Posterior cingulate gyrus (tissue), 11 donors: ENCODE measurements at regions not wholly inside any gene's neighbourhood (a gene's known extent, or its start where the extent isn't known, plus 50 kb on each side); places are given as distances from the start of the nearest gene placed in this dataset.

ENCODE experiments used
- DNase-seq, 10 donors: peaks; one replicate each; pipeline versions ENCODE4 v3.0.0 to v3.0.0-alpha.2; 2020 to 2021; ENCODE audit warnings: mixed read lengths in 3 of 10
- intact Hi-C: fragments of 100-400 bp; cut with DNase I; formaldehyde crosslinking; loops from one replicate; pipeline ENCODE4 v1.15.1; 2023

- DNase-seq = no peak
- intact Hi-C loops = no loop called here
These were observed 2213.9 kb upstream of the PCDH20 start for GRCh38 chr13:63629591-63629990.

GRCh38 chr13:63628310-63628709 lies 2212.7 kb upstream of the PCDH20 start:
- intact Hi-C loops = no loop called here
- DNase-seq = no peak

- intact Hi-C loops = no loop called here
- DNase-seq = no peak
These were observed 2210.2 kb upstream of the PCDH20 start for GRCh38 chr13:63625869-63626268.

GRCh38 chr13:63614874-63615612 lies 2199.4 kb upstream of the PCDH20 start:
- DNase-seq = no peak
- intact Hi-C loops = no loop called here

- intact Hi-C loops = no loop called here
- no peak for DNase-seq
These were observed 2191.5 kb upstream of the PCDH20 start for GRCh38 chr13:63607153-63607552.

GRCh38 chr13:63605962-63606361 lies 2190.3 kb upstream of the PCDH20 start:
- peak in 1 of 10 donors; percentile 21 for DNase-seq
- intact Hi-C loops = no loop called here

GRCh38 chr13:63605403-63605802 lies 2189.8 kb upstream of the PCDH20 start:
- DNase-seq = no peak
- intact Hi-C loops = no loop called here

- intact Hi-C loops = no loop called here
- peak in 2 of 10 donors; percentile 62 to 68 for DNase-seq
These were observed 2180.2 kb upstream of the PCDH20 start for GRCh38 chr13:63595811-63596210.

- DNase-seq = no peak
- intact Hi-C loops = no loop called here
These were observed 2170.8 kb upstream of the PCDH20 start for GRCh38 chr13:63586467-63586866.

- intact Hi-C loops = no loop called here
- no peak for DNase-seq
These were observed 2163.1 kb upstream of the PCDH20 start for GRCh38 chr13:63578796-63579195.

GRCh38 chr13:63567031-63567430 lies 2151.4 kb upstream of the PCDH20 start:
- DNase-seq = peak in 1 of 10 donors; percentile 61
- intact Hi-C loops = no loop called here

GRCh38 chr13:63554157-63554556 lies 2138.5 kb upstream of the PCDH20 start:
- intact Hi-C loops = no loop called here
- no peak for DNase-seq

- no peak for DNase-seq
- intact Hi-C loops = no loop called here
These were observed 2136.1 kb upstream of the PCDH20 start for GRCh38 chr13:63551731-63552130.

- DNase-seq = no peak
- intact Hi-C loops = no loop called here
These were observed 2130.9 kb upstream of the PCDH20 start for GRCh38 chr13:63546524-63546923.

- intact Hi-C loops = no loop called here
- no peak for DNase-seq
These were observed 2127.1 kb upstream of the PCDH20 start for GRCh38 chr13:63542770-63543169.

GRCh38 chr13:63541336-63541735 lies 2125.7 kb upstream of the PCDH20 start:
- no peak for DNase-seq
- intact Hi-C loops = no loop called here

GRCh38 chr13:63540061-63540460 lies 2124.4 kb upstream of the PCDH20 start:
- no peak for DNase-seq
- intact Hi-C loops = no loop called here

- intact Hi-C loops = no loop called here
These were observed 2101.7 kb upstream of the PCDH20 start for GRCh38 chr13:63517371-63517770.

GRCh38 chr13:63516124-63516523 lies 2100.5 kb upstream of the PCDH20 start:
- intact Hi-C loops = no loop called here
- DNase-seq = no peak

More at GRCh38 chr13:63517371-63517770, 2101.7 kb upstream of the PCDH20 start:
- no peak for DNase-seq

- DNase-seq = no peak
- intact Hi-C loops = no loop called here
These were observed 2099.2 kb upstream of the PCDH20 start for GRCh38 chr13:63514886-63515285.

GRCh38 chr13:63512095-63512494 lies 2096.4 kb upstream of the PCDH20 start:
- peak in 2 of 10 donors; percentile 62 to 77 for DNase-seq
- intact Hi-C loops = no loop called here

- intact Hi-C loops = no loop called here
- DNase-seq = no peak
These were observed 2086.1 kb upstream of the PCDH20 start for GRCh38 chr13:63501702-63502101.

GRCh38 chr13:63497601-63498000 lies 2082.0 kb upstream of the PCDH20 start:
- intact Hi-C loops = no loop called here
- DNase-seq = no peak
